BE2C (cell line): ENCODE measurements at regions not wholly inside any gene's neighbourhood (a gene's known extent, or its start where the extent isn't known, plus 50 kb on each side); places are given as distances from the start of the nearest gene placed in this dataset.

Source experiments
- DNase-seq: peaks from one replicate; pipeline ENCODE4 v3.0.0-alpha.2; 2020
- H3K27me3 ChIP-seq: fragments of 250-450 bp; sonication (Bioruptor Pico); 2 replicates; pipeline ENCODE4 v1.5.1; 2020; ENCODE audit warnings: mild to moderate bottlenecking
- H3K36me3 ChIP-seq: fragments of 250-450 bp; sonication (Bioruptor Pico); 2 replicates; pipeline ENCODE4 v1.5.1; 2020; ENCODE audit warnings: mild to moderate bottlenecking
- H3K4me1 ChIP-seq: fragments of 250-450 bp; sonication (Bioruptor Pico); 2 replicates; pipeline ENCODE4 v1.5.1; 2020
- H3K4me3 ChIP-seq: 2 replicates; pipeline ENCODE4 v1.5.1; 2011; ENCODE audit warnings: low read depth, low read length
- H3K9me3 ChIP-seq: fragments of 250-450 bp; sonication (Bioruptor Pico); 2 replicates; pipeline ENCODE4 v1.5.1; 2020
- TF ChIP-seq, protein P1 (sequence below): IDR thresholded peaks from 2 replicates; pipeline ENCODE4 v1.5.1; 2012; ENCODE audit warnings: mild to moderate bottlenecking, low read depth, low read length

GRCh38 chr2:217263756-217264155, 403.9 kb upstream of the TNP1 start:
- TF ChIP-seq, protein P1, sequence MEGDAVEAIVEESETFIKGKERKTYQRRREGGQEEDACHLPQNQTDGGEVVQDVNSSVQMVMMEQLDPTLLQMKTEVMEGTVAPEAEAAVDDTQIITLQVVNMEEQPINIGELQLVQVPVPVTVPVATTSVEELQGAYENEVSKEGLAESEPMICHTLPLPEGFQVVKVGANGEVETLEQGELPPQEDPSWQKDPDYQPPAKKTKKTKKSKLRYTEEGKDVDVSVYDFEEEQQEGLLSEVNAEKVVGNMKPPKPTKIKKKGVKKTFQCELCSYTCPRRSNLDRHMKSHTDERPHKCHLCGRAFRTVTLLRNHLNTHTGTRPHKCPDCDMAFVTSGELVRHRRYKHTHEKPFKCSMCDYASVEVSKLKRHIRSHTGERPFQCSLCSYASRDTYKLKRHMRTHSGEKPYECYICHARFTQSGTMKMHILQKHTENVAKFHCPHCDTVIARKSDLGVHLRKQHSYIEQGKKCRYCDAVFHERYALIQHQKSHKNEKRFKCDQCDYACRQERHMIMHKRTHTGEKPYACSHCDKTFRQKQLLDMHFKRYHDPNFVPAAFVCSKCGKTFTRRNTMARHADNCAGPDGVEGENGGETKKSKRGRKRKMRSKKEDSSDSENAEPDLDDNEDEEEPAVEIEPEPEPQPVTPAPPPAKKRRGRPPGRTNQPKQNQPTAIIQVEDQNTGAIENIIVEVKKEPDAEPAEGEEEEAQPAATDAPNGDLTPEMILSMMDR = no peak
- H3K9me3 ChIP-seq = no peaks in the 10 kb centered on the region; the same call in 1 of the 2 replicates
- DNase-seq = no peak
- H3K4me3 ChIP-seq = no peak overlapping the region
- no peaks in the 10 kb centered on the region for H3K27me3 ChIP-seq
- H3K4me1 ChIP-seq = no peaks in the 10 kb centered on the region; the same call in 1 of the 2 replicates
- H3K36me3 ChIP-seq = no peaks in the 10 kb centered on the region

- Histone ChIP-seq H3K4me3 (no peak overlapping the region), H3K36me3 (no peaks in the 10 kb centered on the region), H3K9me3 (no peaks in the 10 kb centered on the region; the same call in 1 of the 2 replicates), H3K4me1 (no peaks in the 10 kb centered on the region; the same call in 1 of the 2 replicates), H3K27me3 (no peaks in the 10 kb centered on the region)
- TF ChIP-seq, protein P1 = no peak
- no peak for DNase-seq
Observed at GRCh38 chr2:217262911-217263310, 403.0 kb upstream of the TNP1 start.

DNA sequence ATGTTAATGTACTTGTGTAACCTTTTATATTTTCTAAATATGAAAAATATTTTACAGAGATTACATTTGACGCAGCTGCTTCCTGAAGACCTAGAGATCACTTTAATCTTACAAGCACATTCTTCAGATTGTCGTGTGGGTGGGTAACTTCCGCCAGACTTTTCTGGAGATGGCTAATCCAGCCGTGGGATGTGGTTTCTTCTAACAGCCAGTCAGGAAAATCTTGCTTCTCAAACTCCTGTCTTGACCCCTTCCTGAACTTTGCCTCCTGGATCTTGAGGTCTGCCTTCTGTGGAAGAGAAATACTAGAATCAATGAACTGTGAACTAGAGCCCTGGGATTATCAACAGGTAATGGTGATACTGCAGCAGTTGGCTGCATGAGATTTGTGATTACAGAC, 401.6 kb upstream of the TNP1 start:
- H3K4me3 ChIP-seq = no peak overlapping the region
- no peaks in the 10 kb centered on the region for H3K36me3 ChIP-seq
- DNase-seq = no peak
- no peaks in the 10 kb centered on the region; the same call in 1 of the 2 replicates for H3K4me1 ChIP-seq
- H3K27me3 ChIP-seq = no peaks in the 10 kb centered on the region
- no peaks in the 10 kb centered on the region for H3K9me3 ChIP-seq
- TF ChIP-seq, protein P1 = no peak

GRCh38 chr2:217260441-217261115, 400.7 kb upstream of the TNP1 start:
- H3K36me3 ChIP-seq = no peaks in the 10 kb centered on the region
- no peak overlapping the region for H3K4me3 ChIP-seq
- no peak for DNase-seq
- H3K27me3 ChIP-seq = no peaks in the 10 kb centered on the region
- H3K9me3 ChIP-seq = no peaks in the 10 kb centered on the region
- H3K4me1 ChIP-seq = no peaks in the 10 kb centered on the region; the same call in 1 of the 2 replicates
- TF ChIP-seq, protein P1 = no peak

DNA sequence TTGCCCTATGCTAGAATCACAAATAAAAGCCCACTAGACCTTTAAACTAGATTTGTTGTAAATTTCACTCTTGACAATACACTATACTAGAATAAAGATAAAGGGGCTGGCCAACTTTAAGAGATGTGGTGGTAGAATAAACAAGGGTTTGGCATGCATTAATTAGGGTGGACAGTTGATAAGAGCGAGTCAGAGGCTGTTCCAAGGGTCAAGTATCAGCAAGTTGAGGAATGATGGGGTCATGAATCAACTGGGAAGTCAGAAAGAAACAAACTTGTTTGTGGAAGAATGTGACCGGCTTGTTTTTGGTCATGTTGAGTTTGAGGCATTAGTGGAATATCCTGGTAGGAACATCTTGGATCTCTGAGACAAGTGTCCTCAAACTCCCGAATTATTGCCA, 398.3 kb upstream of the TNP1 start:
- H3K4me3 ChIP-seq = no peak overlapping the region
- DNase-seq = no peak
- no peaks in the 10 kb centered on the region for H3K9me3 ChIP-seq
- H3K36me3 ChIP-seq = no peaks in the 10 kb centered on the region
- TF ChIP-seq, protein P1 = no peak
- H3K4me1 ChIP-seq = no peaks in the 10 kb centered on the region; the same call in 1 of the 2 replicates
- H3K27me3 ChIP-seq = no peaks in the 10 kb centered on the region

- DNase-seq = no peak
- Histone ChIP-seq H3K4me3 (no peak overlapping the region), H3K9me3 (no peaks in the 10 kb centered on the region), H3K27me3 (no peaks in the 10 kb centered on the region), H3K36me3 (no peaks in the 10 kb centered on the region), H3K4me1 (no peaks in the 10 kb centered on the region; the same call in 1 of the 2 replicates)
- TF ChIP-seq, protein P1 = no peak
Observed at GRCh38 chr2:217256251-217256650, 396.4 kb upstream of the TNP1 start.
